NCI-H187 treated with DMSO at 0.1 percent for 48 hours (cell line): ENCODE measurements at regions not wholly inside any gene's neighbourhood (a gene's known extent, or its start where the extent isn't known, plus 50 kb on each side); places are given as distances from the start of the nearest gene placed in this dataset.

Experiments used
- DNase-seq: peaks from one replicate; lab custom pipeline; 2025; lab: John Stamatoyannopoulos, UW

- no peak for DNase-seq
These were observed 99.2 kb upstream of the TENM3 start for GRCh38 chr4:182143822-182144625.

GRCh38 chr4:182144626-182145333, 98.4 kb upstream of the TENM3 start:
- no peak for DNase-seq

- DNase-seq = no peak
These were observed 97.8 kb upstream of the TENM3 start for GRCh38 chr4:182145334-182145905.

- no peak for DNase-seq
These were observed 95.8 kb upstream of the TENM3 start for GRCh38 chr4:182147391-182147790.

- no peak for DNase-seq
These were observed 92.6 kb upstream of the TENM3 start for GRCh38 chr4:182150645-182151044.

GRCh38 chr4:182155806-182156205, 87.4 kb upstream of the TENM3 start:
- no peak for DNase-seq

GRCh38 chr4:182163180-182163579, 80.0 kb upstream of the TENM3 start:
- DNase-seq = no peak

GRCh38 chr4:182169572-182169971, 73.6 kb upstream of the TENM3 start:
- no peak for DNase-seq

GRCh38 chr4:182169987-182170386, 73.2 kb upstream of the TENM3 start:
- DNase-seq = no peak

GRCh38 chr4:182170417-182170935, 72.7 kb upstream of the TENM3 start:
- no peak for DNase-seq

GRCh38 chr4:182174979-182175378, 68.2 kb upstream of the TENM3 start:
- DNase-seq = peak; percentile 19

- no peak for DNase-seq
These were observed 67.2 kb upstream of the TENM3 start for GRCh38 chr4:182175788-182176519.

- DNase-seq = no peak
These were observed 66.0 kb upstream of the TENM3 start for GRCh38 chr4:182177166-182177565.

GRCh38 chr4:182179105-182179504, 64.1 kb upstream of the TENM3 start:
- no peak for DNase-seq

- no peak for DNase-seq
These were observed 63.5 kb upstream of the TENM3 start for GRCh38 chr4:182179751-182180150.

- DNase-seq = no peak
These were observed 57.7 kb upstream of the TENM3 start for GRCh38 chr4:182185491-182185890.

- DNase-seq = no peak
These were observed 55.5 kb upstream of the TENM3 start for GRCh38 chr4:182187674-182188073.

GRCh38 chr4:182188622-182189021, 54.6 kb upstream of the TENM3 start:
- DNase-seq = no peak

GRCh38 chr4:182189103-182189878, 53.9 kb upstream of the TENM3 start:
- DNase-seq = no peak

GRCh38 chr4:182190306-182190705, 52.9 kb upstream of the TENM3 start:
- DNase-seq = no peak

GRCh38 chr4:182192511-182193181, 50.6 kb upstream of the TENM3 start:
- DNase-seq = no peak
